HG03064 (cell line): ENCODE measurements at regions not wholly inside any gene's neighbourhood (a gene's known extent, or its start where the extent isn't known, plus 50 kb on each side); places are given as distances from the start of the nearest gene placed in this dataset.
"Not testable (repeated sequence)": the region's sequence is repeated elsewhere in the genome, so short reads cannot be mapped to it uniquely, and the experiment has no call there.

ENCODE experiments used
- ATAC-seq: cut with Tn5 transposase; IDR thresholded peaks from one replicate; pipeline ENCODE4 v1.9.1; 2021; ENCODE audit warnings: low read depth; ENCODE audit not compliant: unreplicated experiment

DNA sequence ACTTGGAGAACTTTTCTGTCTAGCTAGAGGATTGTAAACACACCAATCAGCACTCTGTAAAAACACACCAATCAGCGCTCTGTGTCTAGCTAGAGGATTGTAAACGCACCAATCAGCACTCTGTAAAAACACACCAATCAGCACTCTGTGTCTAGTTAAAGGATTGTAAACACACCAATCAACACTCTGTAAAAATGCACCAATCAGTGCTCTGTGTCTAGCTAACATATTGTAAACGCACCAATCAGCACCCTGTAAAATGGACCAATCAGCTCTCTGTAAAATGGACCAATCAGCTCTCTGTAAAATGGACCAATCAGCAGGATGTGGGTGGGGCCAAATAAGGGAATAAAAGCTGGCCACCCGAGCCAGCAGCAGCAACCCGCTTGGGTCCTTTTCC, 91.1 kb upstream of the KRAS start:
- not testable (repeated sequence) for ATAC-seq

DNA sequence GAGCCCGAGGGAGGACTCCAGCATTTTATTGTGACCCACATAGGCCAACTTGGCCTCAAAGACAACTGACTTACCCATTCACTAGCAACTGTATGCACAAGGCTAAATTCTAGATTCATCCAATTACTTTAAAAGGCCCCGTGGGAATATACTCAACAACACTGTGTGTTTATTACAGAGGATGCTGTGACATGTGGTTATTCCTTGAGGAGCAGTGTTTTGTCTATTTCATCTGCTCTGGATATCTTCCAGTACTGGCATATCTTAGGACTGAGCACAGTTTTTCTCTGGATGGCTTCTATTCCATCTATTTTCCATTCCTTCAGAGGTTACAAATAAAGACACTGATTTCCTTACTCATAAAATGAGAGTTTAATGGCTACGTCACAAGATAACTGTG, 87.2 kb upstream of the KRAS start:
- no peak for ATAC-seq

DNA sequence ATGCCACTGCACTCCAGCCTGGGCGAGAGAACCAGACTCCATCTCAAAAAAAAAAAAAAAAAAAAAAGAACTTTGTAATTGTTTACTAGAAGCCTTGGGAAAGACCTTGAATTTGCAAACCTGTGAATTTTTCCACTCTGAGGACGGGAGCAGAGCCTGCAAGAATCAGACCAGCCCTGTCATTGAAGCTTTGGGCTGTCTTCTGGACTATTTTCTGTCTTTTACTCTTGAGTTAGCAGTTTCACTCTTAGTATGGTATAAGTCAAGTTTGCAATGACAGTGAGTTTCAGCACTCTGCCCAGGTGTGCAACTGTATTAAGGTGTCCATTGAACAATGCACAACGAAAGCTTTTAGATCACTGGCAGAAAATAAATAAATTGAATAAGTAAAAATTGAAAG, 81.4 kb upstream of the KRAS start:
- peak; percentile 80 for ATAC-seq

DNA sequence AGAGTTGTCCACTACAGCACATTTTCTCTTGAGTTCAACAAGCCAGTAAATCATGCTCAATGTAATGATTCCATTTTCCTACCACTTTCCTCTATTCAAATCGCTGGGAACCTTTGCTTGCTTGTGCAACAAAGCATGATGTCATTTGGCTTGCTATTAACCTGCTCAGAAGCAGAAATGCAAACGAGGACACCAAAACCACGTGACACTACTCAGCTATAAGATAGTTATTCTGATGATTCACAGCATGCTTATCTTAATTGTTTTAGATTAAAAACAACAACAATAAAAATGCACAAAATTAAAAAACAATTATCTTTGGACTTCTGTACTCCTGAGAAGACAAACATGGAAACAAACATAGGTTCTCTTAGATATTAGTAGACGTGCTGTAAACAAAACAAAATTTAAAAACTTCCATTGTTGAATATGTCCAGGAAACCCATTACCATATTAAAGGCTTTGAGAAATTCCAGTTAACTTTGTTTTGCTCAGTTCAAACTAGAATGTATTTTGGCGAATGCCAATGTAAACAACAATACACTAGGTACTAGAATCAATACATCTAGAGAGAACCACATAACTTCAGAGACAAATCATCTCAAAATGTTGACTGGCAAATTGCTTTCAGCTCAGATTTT, 77.5 kb upstream of the KRAS start:
- no peak for ATAC-seq

DNA sequence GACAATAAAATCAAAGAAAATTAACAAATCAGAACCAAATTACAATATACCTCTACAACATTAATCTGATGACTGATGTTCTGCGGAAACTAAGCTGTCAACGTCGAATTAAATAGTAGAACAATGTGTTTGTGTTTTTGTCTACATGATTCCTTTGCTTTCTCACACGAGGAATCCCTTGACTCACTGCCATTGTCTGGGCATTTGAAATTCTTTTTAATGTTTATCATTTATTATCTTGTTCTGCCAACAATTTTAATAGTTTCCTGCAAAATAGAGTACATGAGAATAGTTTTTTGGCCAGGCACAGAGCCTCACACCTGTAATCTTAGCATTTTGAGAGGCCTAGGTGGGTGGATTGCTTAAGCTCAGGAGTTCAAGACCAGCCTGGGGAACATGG, 76.6 kb upstream of the KRAS start:
- ATAC-seq: no peak

DNA sequence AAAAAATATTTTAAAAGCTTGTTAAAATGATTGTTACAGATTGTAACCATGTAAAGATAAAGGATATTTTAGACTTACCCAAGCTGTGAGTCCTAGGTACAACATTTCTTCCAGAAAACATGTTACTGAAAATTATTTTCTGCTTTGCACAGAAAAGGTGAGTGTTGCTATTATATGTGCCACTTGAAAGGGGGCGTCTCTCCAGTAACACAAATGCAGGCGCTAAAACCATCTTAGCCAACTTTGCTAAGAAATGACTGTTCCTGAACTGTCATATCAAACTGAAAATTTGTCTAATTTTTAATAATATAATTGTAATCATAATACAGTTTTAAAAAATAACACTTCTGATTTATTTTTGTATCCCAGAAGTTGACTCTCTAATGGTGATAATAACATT, 75.6 kb upstream of the KRAS start:
- ATAC-seq: no peak

DNA sequence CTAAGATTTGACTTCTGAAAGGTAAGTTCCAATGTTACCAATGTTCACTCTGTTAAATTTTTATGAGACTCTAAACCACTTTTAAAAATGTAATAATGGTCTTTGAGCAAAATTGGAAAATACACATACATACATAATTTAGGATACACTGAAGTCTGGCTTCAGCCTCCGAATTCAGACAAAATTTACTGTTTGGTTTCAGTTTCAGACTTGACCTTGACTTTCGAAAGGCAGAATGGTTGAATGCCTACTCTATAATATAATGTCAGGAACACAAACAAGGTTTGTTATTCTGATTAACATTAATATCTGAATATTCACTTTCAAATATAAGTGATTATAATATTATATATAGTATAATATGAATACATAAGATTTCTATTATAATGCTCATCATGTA, 74.1 kb upstream of the KRAS start:
- no peak for ATAC-seq

DNA sequence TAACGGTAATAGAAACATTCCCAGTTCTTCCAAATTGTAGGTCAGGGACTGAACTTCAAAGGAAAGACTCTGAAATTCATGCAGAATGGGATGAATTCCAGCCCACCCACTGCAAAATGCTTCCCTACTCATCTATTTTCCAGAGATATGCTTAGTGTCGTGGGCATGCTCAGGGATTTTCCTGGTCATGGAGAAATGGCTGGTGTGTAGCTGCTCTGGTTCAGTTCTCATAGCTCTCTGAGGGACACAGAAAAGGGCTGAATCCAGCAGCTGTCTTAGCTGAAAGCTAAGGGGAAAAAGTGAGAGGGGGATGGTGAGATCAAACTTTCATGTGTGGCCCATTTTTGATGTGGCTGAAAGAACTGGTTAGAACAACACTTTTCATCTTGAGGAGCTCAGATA, 72.9 kb upstream of the KRAS start:
- no peak for ATAC-seq

DNA sequence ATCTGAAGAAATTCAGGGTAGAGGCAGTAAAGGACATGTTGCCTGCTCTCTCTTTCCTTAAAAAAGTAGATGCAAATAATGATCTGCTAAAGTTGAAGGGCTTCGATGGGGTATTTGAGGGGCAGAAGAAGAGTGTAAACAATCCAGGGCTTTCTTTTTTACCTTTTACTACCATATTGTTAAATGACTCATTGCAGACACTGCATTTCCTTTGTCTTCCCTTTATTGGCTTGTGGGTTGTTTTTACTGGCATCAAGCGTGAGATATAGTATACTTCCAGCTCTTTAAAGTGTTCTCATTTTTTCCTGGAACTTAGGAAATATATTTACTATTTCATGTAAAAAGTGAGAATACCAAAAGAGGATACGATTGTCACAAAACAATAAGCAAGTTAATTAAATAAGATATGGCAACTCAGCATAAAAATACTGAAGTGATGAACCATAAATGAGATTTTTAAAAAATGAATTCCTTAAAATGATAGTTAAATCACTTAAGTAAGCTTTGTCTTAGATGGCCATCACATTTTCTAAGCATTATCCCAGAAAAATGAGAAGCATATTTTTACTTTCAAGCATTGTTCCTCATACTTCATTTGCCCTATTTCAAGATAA, 72.3 kb upstream of the KRAS start:
- no peak for ATAC-seq

DNA sequence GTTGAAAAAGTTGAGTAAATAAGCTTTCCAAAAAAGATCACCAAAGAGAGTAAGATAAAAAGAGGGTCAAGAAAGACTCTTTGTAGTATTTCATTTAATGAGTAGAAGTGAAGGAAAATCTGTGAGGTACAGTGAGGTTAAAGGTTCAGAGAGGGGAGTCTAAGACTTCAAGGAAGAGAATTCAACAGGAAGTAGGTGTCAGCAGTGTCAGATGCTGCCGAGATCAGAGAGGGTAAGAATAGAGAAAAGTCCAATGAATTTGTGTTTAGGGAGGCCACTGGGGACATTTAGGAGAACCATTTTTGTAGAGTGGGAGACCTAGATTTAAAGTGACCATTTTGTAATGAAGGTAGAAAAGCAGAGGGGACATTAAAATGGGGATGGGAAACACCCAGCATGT, 71.6 kb upstream of the KRAS start:
- ATAC-seq: no peak

DNA sequence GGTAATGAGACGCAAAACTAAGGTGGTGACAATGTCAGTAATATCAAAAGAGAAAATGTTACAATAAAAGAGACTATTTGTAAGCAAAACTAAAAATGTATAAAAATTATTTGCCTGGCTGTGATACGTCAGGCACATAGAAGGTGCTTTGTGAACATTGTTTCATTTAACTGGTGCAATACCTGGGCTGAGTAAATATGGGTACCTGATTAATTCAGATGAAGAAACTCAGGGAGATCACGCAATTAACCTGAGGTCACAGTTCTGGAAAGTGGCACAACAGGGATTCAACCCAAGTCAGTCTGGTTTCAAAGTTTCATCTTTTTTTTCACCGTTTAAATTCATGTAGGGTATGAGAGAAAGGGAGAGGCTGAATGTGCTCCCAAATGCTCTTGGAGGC, 71.0 kb upstream of the KRAS start:
- ATAC-seq: no peak

DNA sequence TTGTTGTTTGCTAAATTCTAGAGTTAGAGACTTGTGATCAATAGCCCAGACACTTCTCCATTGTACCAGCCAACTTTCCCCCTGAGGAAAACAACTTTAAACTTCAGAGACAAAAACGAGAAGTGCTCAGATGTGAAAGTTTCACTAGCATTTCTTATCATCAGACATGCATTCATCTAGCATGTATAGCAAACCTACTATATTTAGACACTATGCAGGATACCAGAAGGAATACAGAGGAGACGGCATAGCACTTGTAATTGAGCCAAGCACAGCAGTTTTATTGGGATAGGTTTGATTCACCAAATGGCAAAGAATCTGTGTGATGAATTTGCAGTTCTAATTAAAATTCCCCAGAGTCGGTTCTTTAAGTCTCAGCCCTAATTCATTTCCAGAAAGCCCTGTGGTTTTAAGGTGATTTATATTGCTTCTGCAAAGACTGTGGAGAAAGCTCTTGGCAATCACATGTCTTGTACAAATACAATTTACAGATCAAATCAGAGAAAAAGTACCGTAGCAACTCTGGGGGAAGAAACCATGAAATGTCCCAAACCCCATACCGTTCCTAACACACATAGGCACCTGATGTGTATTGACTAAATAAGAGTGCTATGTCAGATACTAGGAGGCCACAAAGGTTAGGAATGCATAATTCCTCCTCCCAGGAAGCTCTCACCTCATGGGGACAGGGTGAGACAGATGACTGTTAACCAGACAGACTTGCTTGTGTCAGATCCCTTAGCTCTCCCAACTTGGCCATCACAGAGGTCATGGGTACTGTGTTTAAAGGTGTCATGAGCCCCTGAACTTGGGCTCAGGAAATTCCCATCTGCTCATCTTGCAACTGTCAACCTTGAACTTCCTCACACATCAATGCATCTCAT, 69.6 kb upstream of the KRAS start:
- peak; percentile 76 for ATAC-seq

DNA sequence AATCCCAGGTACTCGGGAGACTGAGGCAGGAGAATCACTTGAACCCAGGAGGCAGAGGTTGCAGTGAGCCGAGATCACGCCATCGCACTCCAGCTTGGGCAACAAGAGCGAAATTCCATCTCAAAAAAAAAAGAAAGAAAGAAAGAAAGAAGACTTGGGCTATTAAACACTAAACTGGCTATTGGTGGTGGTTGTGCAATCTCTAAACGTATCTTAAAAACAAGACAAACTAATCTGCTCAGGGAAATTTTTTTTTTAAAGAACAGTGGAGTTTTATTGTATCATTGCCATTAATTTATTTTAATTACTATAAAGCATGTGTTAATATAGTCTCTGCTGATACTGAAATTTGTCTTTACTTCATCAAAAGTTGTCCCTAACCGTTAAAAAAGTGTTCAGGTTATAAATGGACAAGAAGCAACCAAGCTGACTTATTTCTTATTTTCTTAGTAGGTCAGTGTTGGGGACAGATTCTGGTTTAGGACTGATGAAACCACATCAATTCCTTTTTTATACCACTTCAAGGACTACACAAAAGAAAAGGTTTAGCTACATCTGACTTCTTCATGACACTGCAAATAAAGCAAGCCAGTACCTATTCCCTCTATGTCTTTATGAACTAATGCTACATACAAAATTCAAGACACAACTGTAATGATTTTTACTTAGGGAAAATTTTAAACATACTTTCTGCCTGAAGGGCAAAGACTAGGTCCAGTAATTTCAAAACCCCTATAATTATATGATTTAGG, 68.7 kb upstream of the KRAS start:
- peak; percentile 21 for ATAC-seq

DNA sequence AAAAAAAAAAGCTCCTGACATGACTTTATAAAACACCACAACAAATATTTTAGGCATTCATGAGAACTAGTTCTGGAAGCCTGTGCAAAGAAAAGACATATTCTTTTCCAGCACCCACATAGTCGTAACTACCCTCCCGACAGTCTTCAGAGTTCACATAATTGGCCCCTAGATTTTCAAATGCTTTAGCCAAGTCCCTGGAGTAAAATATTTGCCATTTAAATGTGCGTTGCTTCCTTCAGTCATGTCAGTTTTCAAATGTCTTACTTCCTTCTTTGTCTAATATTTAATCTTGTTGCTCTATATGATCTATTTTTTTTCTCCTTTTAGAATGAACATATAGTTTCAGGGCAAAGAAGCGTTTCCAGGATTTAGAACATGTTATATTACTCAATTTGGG, 66.8 kb upstream of the KRAS start:
- no peak for ATAC-seq

DNA sequence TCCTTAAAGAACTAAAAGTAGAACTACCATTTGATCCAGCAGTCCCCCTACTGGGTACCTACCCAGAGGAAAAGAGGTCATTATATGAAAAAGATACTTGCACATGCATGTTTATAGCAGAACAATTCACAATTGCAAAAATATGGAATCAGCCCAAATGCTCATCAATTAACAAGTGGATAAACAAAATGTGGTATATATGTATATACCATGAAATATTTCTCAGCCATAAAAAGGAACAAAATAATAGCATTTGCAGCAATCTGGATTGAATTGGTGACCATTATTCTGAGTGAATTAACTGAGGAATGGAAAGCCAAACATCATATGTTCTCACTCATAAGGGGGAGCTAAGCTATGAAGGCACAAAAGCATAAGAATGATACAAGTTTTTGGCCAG, 64.7 kb upstream of the KRAS start:
- no peak for ATAC-seq

DNA sequence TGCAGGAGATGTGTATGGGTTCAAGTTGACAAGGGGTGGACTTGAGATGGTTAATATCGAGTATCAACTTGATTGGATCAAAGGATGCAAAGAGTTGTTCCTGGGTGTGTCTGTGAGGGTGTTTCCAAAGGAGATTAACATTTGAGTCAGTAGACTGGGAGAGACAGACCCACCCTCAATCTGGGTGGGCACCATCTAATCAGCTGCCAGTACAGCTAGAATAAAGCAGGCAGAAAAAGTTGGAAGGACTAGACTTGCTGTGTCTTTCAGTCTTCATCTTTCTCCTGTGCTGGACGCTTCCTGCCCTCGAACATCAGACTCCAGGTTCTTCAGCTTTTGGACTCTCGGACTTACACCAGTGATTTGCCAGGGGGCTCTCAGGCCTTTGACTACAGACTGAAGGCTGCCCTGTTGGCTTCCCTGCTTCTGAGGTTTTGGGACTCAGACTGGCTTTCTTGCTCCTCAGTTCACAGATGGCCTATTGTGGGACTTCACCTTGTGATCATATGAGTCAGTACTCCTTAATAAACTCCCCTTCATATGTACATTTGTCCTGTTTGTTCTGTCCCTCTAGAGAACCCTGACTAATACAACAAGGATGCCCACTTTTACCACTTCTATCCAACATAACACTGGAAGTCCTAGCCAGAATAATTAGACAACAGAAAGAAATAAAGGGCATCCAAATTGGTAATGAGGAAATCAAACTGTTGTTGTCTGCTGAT, 62.7 kb upstream of the KRAS start:
- not testable (repeated sequence) for ATAC-seq

DNA sequence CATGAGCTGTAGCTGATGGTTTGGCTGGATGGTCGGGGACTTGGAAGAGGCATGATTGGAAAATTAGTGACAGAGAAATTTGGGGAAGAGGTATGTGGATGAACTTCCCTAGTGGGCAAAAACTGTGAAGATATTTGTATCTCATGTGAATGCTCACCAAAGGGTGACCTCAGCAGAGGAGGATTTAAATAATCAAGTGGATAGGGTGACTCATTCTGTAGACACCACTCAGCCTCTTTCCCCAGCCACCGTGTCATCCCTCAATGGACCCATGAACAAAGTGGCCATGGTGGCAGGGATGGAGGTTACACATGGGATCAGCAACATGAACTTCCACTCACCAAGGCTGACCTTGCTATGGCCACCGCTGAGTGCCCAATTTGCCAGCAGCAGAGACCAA, 60.8 kb upstream of the KRAS start:
- ATAC-seq: no peak

DNA sequence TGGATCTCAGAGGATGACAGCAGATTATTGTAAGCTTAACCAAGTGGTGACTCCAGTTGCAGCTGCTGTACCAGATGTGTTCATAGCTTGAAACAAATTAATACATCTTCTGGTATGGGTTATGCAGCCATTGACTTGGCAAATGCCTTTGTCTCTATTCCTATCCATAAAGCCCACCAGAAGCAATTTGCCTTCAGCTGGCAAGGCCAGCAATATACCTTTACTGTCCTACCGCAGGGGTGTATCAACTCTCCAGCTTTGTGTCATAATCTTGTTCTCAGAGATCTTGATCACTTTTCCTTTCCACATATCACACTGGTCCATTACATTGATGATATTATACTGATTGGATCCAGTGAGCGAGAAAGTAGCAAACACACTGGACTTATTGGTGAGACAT, 59.3 kb upstream of the KRAS start:
- ATAC-seq: not testable (repeated sequence)

DNA sequence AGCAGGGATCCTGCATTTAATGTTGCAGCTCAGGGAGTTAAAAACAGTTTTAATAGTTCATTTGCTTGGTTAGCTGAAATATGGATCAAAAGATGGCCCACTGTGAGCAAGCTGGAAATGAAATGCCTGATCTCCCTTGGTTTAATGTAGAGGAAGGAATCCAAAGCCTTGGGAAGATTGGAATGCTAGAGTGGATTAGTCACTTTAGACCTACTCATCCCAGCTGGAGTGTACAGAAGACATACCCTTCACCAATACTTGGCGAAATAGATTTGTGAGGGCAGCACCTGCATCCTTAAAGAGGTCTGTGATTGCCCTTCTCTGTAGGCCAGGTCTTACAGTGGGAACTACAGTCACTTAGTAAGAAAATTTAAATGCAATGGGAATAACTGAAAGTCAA, 58.0 kb upstream of the KRAS start:
- no peak for ATAC-seq

DNA sequence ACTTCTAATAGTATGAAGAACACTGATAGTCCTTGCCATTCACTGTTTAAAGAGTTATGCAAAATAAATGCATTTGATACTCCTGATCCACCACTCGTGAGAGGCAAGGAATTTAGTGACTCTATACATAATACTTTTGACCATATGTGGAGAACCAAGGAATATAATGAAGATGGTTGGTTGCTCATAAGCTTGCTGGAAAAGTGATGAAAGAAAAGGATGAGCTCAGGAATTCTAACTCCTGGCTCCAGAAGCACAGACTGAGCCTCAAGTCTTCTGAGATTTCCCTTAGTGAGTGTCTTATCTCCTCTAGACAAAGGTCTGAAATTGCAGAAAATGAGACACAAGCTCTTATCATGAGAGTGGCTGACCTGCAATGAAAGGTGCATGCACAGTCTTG, 57.1 kb upstream of the KRAS start:
- no peak for ATAC-seq
